ENCODE measurements at regions not wholly inside any gene's neighbourhood (a gene's known extent, or its start where the extent isn't known, plus 50 kb on each side); places are given as distances from the start of the nearest gene placed in this dataset.
A peak's percentile ranks its signal among the peaks of the same experiment; 100 is the strongest.
"Not testable (repeated sequence)": the region's sequence is repeated elsewhere in the genome, so short reads cannot be mapped to it uniquely, and the experiment has no call there.

- DNase-seq (ENCODE audit: low read depth in 4 of 4, low spot score in 3 of 4), result no peak
Measured at GRCh38 chr21:17738176-17738953, 80.8 kb downstream of the C21orf91 start.

DNA sequence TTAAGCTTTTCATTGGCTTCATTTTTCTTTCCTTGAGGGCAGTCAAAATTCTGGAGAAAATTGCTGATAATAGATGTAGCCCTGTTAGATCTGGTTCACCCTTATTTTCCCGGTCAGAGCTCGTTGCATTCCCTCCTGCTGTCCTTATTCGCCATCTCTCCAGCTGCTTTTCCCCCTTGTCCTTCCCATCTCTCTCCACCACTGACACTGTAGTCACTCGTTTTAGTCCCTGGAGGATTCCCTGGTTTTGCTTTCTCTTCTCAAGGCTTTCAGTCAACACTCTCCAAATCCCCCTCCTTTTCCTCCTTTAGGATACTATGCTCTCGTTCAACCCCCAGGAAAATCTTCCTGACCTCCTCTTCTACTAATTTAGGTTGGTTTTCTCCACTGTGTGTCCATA, 83.1 kb downstream of the C21orf91 start:
- DNase-seq (ENCODE audit: low read depth in 4 of 4, low spot score in 3 of 4), result no peak

DNA sequence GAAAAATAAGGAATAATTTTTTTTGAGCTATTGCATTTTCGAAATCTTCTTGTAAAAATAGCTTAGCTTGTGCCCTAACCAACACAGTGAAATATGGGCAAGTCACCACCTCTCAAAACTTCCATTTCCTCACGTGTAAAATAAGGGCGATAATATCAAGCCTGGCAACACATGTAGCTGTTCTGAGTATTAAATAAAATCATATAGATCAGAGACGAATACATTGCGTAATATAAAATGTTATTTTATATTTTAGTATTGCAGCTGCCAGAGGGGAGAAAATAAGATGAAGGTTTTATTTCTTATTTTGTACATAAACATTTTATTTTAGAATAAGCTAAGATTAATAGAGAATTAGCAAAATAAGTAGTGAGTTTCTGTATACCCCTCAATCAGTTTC, 85.9 kb downstream of the C21orf91 start:
- DNase-seq (ENCODE audit: low read depth in 4 of 4, low spot score in 3 of 4), result no peak

- peak in 1 of 4 donors; percentile 16 for DNase-seq (ENCODE audit: low read depth in 4 of 4, low spot score in 3 of 4)
Measured at GRCh38 chr21:17732306-17732705, 86.8 kb downstream of the C21orf91 start.

DNA sequence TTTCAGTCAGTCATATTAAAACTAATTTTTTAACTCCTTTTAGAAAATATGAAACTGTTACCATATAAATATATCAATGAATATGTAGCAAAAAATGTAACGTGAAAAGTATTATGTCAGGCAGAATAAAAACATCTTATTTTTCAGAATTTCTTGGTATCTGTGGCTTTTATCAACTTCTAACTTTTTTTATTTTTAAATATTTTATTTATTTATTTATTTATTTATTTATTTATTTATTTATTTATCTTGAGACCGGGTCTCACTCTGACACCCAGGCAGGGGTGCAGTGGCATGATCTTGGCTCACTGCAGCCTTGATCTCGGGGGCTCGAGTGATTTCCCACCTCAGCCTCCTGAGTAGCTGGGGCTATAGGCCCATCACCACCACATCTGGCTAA, 87.6 kb downstream of the C21orf91 start:
- DNase-seq (ENCODE audit: low read depth in 4 of 4, low spot score in 3 of 4), result no peak

- no peak for DNase-seq (ENCODE audit: low read depth in 4 of 4, low spot score in 3 of 4)
Measured at GRCh38 chr21:17730782-17731181, 88.4 kb downstream of the C21orf91 start.

DNA sequence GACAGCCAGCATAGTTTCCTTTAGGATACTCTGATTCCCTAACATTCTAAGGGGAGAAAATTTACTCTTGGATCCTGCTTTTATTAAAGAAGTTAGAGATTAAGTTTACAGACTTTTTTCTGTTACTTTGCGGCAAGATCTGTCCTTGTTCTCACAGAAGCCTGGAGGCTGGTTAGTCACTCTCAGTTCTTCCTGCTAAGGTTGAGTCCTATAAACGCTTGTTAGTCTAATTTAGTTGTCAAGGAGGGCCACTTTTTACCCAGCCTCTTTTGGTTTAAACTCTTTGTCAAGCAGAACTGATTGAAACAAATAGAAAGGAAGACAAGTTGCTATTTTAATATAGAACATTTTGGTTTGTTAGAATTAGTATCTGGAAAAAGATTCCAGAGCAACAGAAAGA, 89.7 kb downstream of the C21orf91 start:
- no peak for DNase-seq (ENCODE audit: low read depth in 4 of 4, low spot score in 3 of 4)

DNA sequence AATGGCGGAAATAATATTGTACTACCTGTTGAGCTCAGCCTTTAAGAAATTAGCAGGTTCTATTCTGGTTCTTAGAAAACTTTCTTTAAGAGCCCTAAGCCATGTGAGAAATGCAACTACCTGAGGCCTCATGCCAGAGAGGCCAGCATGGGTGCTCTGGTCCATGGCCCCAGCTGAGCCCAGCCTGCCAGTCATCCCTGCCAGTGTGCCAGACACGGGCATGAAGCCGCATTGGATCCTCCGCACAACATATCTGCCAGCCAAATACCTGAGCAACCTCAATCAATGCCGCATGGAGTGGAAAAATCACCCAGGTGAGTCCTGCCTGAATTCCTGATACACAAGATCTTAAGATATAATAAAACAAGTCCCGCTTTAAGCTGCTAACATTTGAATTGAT, 91.8 kb downstream of the C21orf91 start:
- no peak for DNase-seq (ENCODE audit: low read depth in 4 of 4, low spot score in 3 of 4)

GRCh38 chr21:17726047-17726829, 92.9 kb downstream of the C21orf91 start:
- DNase-seq (ENCODE audit: low read depth in 4 of 4, low spot score in 3 of 4), result no peak

GRCh38 chr21:17725339-17725738, 93.8 kb downstream of the C21orf91 start:
- DNase-seq (ENCODE audit: low read depth in 4 of 4, low spot score in 3 of 4), result no peak

- DNase-seq (ENCODE audit: low read depth in 4 of 4, low spot score in 3 of 4), result no peak
Measured at GRCh38 chr21:17712887-17713286, 100.2 kb upstream of the BTG3 start.

DNA sequence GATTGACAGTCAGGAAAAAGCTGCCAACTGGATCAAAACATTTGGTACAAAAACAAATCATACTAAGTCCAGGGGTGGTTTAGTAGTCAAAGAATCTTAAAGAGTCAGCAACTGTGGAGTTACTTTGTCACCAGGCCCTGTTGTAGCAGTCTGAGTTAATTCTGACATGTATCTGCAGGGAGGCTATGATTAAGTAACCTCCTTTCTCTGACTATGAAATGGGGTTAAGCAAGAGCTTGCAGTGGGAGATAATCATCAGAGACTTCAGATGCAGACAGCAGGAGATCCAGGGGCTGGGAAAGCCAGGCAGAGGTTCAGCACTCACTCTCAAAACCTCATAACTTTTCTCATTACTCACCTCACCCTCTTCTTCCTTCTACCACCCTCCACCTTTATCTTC, 99.2 kb upstream of the BTG3 start:
- DNase-seq (ENCODE audit: low read depth in 4 of 4, low spot score in 3 of 4), result no peak

GRCh38 chr21:17709266-17709611, 96.5 kb upstream of the BTG3 start:
- DNase-seq (ENCODE audit: low read depth in 4 of 4, low spot score in 3 of 4), result no peak

- no peak for DNase-seq (ENCODE audit: low read depth in 4 of 4, low spot score in 3 of 4)
Measured at GRCh38 chr21:17708522-17709265, 96.0 kb upstream of the BTG3 start.

DNA sequence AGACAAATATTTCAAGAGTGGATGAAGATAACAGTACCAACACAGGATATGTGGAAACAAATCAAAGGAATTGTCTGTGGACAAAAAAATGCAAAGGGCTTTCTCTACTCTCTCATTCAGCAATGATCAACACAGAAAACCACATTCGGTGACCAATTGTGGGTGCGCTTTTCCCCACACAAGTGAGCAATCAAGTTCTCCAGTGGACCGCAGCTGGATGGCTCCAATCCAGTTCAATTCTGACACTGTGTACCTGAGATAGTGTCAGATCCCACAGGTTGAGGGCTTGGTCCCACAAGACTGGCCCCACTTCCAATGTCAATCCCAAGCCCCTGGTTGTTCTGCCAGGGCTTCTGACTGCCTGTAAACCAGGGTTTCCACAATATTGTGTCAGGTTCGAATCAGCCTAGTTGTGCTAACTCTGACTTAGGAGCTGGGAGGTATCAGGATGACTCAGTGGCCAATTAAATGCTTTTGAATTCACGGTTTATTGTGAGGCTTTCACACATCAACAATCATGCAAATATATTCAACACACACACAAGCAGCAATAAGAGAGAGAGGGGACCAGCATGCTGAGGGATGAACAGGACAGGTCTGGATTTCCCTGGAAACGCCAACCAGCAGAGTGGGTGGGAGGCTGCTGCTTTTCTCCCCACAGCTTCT, 87.0 kb upstream of the BTG3 start:
- no peak for DNase-seq (ENCODE audit: low read depth in 4 of 4, low spot score in 3 of 4)

DNA sequence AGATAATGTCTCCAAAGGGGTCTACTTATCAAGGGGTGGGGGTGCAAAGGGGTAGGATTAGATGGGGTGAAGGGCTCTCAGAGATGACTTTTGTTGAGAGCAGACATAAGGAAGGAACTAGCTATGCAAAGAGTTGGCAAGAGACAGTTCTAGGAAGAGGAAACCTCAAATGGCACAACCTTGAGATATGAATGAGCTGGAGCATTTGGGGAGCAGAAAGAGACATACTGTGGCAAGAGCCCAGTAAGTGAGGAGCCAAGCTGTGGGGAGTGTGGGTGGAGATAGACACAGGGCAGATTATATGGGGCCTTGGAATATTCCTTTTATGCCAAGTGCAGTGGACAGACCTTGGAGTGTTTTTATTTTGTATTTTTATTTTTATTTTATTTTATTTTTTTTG, 84.8 kb upstream of the BTG3 start:
- no peak for DNase-seq (ENCODE audit: low read depth in 4 of 4, low spot score in 3 of 4)

GRCh38 chr21:17694416-17694815, 81.7 kb upstream of the BTG3 start:
- DNase-seq (ENCODE audit: low read depth in 4 of 4, low spot score in 3 of 4), result not testable (repeated sequence)

DNA sequence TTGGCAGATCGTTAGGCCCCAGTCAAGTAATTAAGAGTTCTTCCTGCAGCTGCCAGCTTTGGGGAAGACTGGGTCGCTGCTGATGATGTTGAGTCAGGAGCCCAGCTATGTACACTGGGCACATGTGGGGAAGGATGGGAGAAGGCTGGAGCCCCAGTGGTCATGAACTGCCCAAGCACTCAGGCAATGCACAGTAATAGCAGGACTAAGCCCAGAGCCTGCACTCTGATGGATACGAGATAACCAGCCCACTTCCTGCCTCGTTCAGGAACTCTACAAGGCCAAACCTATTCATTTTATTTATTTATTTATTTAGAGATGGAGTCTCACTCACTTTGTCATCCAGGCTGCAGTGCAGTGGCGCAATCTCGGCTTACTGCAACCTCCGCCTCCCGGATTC, 81.1 kb upstream of the BTG3 start:
- no peak for DNase-seq (ENCODE audit: low read depth in 4 of 4, low spot score in 3 of 4)

DNA sequence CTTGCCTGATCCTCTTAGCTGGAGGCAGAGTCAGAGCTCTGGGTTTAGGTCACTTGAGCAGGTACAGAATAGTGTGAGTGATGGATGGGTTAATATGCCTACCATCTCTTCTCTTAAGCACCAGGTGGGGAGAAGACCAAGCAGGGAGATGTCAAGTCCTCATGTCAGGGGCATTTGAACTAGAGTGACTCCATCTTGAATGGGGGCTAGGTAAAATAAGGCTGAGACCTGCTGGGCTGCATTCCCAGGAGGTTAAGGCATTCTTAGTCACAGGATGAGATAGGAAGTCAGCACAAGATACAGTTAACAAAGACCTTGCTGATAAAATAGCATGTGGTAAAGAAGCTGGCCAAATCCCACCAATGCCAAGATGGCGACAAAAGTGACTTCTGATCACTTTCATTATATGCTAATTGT, 77.4 kb upstream of the BTG3 start:
- no peak for DNase-seq (ENCODE audit: low read depth in 4 of 4, low spot score in 3 of 4)

DNA sequence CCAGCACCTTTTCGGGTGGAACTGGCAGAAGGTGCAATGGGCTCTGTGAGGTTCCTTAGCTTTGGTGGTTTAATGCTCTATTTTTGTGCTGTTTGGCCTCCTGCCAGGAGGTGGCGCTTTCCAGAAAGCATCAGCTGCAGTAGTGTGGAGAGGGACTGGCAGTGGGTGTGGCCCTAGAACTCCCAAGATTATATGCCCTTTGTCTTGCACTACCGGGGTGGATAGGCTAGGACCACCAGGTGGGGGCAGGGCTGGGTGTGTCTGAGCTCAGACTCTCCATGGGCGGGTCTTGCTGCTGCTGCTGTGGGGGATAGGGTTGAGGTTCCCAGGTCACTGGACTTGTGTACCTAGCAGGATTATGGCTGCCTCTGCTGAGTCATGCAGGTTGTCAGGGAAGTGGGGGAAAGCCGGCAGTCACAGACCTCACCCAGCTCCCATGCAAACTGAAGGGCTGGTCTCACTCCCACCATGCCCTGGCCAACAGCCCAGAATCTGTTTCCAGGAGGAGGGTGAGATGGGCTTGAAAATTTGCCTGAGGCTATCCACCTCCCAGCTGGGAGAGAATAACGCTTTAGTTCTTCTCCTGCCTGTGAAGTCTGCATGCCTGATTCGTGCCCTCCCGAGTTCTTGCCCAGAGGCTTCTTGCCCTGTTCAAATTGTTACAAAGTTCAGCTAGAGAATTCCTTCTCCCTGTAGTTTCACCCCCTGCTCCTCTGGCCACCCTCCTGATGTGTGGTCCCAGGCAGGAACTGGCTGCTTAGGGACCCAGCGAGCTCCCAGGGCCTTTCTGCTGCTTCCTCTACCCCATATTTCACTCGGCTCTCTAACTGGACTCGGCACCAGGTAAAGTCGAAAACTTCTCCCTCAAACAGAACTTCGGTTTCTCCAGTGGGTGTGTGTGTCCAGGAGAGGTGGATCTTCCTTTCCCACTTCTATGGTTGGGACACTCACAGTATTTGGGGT, 76.5 kb upstream of the BTG3 start:
- peak in 2 of 4 donors; percentile 14 to 27 for DNase-seq (ENCODE audit: low read depth in 4 of 4, low spot score in 3 of 4)

Data from left renal pelvis (tissue), 4 donors.